Ascending aorta (tissue), 2 donors: ENCODE measurements at regions not wholly inside any gene's neighbourhood (a gene's known extent, or its start where the extent isn't known, plus 50 kb on each side); places are given as distances from the start of the nearest gene placed in this dataset.
"Not testable (repeated sequence)": the region's sequence is repeated elsewhere in the genome, so short reads cannot be mapped to it uniquely, and the experiment has no call there.

Source experiments
- DNase-seq, 2 donors: peaks; one replicate each; pipeline ENCODE4 v3.0.0-alpha.2; 2019; ENCODE audit warnings: low spot score in 2 of 2
- H3K27ac ChIP-seq, 2 donors: fragments of 200-600 bp; sonication (generic); one replicate each; pipeline ENCODE4 v1.5.1; 2016 to 2017; ENCODE audit warnings: mild to moderate bottlenecking in 1 of 2
- H3K27me3 ChIP-seq: fragments of 200-600 bp; sonication (generic); one replicate; pipeline ENCODE4 v1.5.1; 2017
- H3K36me3 ChIP-seq, 2 donors: fragments of 200-600 bp; sonication (generic); one replicate each; pipeline ENCODE4 v1.5.1; 2016
- H3K4me1 ChIP-seq, 2 donors: fragments of 200-600 bp; sonication (generic); one replicate each; pipeline ENCODE4 v1.5.1; 2016 to 2017; ENCODE audit warnings: mild to moderate bottlenecking in 1 of 2
- H3K4me3 ChIP-seq, 2 donors: fragments of 200-600 bp; sonication (generic); one replicate each; pipeline ENCODE4 v1.5.1; 2016 to 2017; ENCODE audit warnings: mild to moderate bottlenecking in 1 of 2
- H3K9me3 ChIP-seq, 2 donors: fragments of 200-600 bp; sonication (generic); one replicate each; pipeline ENCODE4 v1.5.1; 2016
- CTCF ChIP-seq, 3 experiments: fragments of 200-600 bp in 2 of 3; fragments of 450-650 bp in 1 of 3; sonication (generic) in 2 of 3; IDR thresholded peaks; one replicate each; pipeline ENCODE4 v1.5.1; 2016 to 2019; ENCODE audit warnings: antibody characterized with exemption in 3 of 3, mild to moderate bottlenecking in 1 of 3, moderate library complexity in 1 of 3
- intact Hi-C: fragments of 100-400 bp; cut with DNase I; formaldehyde crosslinking; loops from one replicate; pipeline ENCODE4 v1.15.1; 2023

GRCh38 chr1:185464777-185465176 lies 147.7 kb upstream of the IVNS1ABP start:
- no peaks in the 10 kb centered on the region for H3K4me1 ChIP-seq
- H3K36me3 ChIP-seq = no peaks in the 10 kb centered on the region
- intact Hi-C loops = no loop called here
- H3K9me3 ChIP-seq = no peaks in the 10 kb centered on the region
- H3K4me3 ChIP-seq = no peak overlapping the region
- no peak for TF ChIP-seq CTCF (IDR thresholded peaks at IDR 0.05)
- DNase-seq = no peak
- no peaks in the 10 kb centered on the region for H3K27me3 ChIP-seq
- no peak overlapping the region for H3K27ac ChIP-seq

DNA sequence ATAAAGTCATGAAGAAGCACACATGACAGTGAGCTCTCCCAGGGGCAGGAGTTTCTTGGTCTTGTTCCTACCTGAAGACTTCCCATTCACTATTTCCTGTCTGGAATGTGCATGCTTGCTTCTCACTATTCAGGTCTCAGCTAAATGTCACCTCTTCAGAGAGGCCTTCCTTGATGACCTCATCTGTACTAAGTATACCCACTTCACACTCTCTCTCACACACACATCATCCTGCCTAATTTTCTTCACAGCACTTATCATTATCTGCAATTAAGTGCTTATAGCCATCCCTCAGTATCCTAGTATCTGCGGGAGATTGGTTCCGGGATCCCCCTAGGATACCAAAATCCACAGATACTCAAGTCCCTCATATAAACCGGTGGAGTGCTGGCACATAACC lies 146.4 kb upstream of the IVNS1ABP start:
- H3K27ac ChIP-seq = no peak overlapping the region
- intact Hi-C loops = no loop called here
- no peaks in the 10 kb centered on the region for H3K36me3 ChIP-seq
- TF ChIP-seq CTCF (IDR thresholded peaks at IDR 0.05) = no peak
- no peaks in the 10 kb centered on the region for H3K27me3 ChIP-seq
- no peak for DNase-seq
- H3K4me1 ChIP-seq = no peaks in the 10 kb centered on the region
- no peaks in the 10 kb centered on the region for H3K9me3 ChIP-seq
- H3K4me3 ChIP-seq = no peak overlapping the region

DNA sequence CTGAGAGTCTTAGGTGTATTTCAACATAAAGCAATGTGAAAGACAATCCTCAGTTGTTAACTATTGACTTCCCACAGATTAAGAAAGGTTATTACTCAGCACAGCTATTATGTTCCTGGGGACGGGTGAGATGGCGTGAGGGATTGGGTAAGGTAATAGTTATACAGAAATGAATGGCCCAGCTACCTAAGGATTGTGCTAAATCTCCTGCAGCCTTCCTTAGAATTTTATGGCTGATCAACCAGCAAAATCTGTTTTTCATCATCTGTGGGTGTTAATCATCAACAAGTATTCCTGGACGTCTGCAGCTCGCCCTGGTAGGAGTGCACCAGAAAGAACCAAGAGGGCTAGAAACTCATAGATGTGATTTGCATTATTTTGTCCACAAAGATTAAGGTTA lies 146.0 kb upstream of the IVNS1ABP start:
- Histone ChIP-seq H3K9me3 (no peaks in the 10 kb centered on the region), H3K4me1 (no peaks in the 10 kb centered on the region), H3K27me3 (no peaks in the 10 kb centered on the region), H3K4me3 (no peak overlapping the region), H3K27ac (no peak overlapping the region), H3K36me3 (no peaks in the 10 kb centered on the region)
- TF ChIP-seq CTCF (IDR thresholded peaks at IDR 0.05) = no peak
- intact Hi-C loops = no loop called here
- no peak for DNase-seq

DNA sequence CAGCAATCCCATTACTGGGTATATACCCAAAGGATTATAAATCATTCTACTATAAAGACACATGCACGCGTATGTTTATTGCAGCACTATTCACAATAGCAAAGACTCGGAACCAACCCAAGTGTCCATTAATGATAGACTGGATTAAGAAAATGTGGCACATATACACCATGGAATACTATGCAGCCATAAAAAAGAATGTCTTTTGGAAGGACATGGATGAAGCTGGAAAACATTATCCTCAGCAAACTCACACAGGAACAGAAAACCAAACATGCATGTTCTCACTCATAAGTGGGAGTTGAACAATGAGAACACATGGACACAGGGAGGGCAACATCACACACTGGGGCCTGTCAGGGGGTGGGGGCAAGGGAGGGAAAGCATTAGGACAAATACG lies 143.7 kb upstream of the IVNS1ABP start:
- DNase-seq, H3K4me1 ChIP-seq, H3K36me3 ChIP-seq, H3K4me3 ChIP-seq, H3K9me3 ChIP-seq, intact Hi-C loops, H3K27ac ChIP-seq, H3K27me3 ChIP-seq: not testable (repeated sequence)

DNA sequence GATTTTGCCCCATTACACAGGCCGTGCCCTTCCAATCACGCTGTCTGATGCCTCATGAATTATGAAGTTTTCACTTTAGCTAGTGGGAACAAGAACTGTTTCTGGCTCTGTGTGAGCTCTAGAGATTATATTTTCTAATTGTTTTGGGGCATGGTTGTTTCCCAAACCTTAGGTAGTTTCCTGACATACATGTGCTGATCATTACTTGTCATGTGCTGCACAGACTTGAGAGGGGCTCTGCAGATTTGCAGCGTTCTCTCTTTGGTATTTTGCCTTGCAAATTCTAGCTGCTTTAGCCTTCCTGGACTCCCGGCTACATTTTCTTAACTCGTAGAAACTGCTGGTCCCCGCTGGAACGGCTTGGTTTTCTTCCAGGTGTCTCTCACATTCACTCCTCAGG lies 142.1 kb upstream of the IVNS1ABP start:
- Histone ChIP-seq H3K36me3 (no peaks in the 10 kb centered on the region), H3K9me3 (no peaks in the 10 kb centered on the region), H3K4me1 (no peaks in the 10 kb centered on the region), H3K27me3 (no peaks in the 10 kb centered on the region), H3K4me3 (no peak overlapping the region), H3K27ac (no peak overlapping the region)
- intact Hi-C loops = no loop called here
- no peak for TF ChIP-seq CTCF (IDR thresholded peaks at IDR 0.05)
- no peak for DNase-seq

- no peak for DNase-seq
- H3K9me3 ChIP-seq = no peaks in the 10 kb centered on the region
- H3K27me3 ChIP-seq = no peaks in the 10 kb centered on the region
- H3K36me3 ChIP-seq = no peaks in the 10 kb centered on the region
- intact Hi-C loops = no loop called here
- TF ChIP-seq CTCF (IDR thresholded peaks at IDR 0.05) = no peak
- no peak overlapping the region for H3K4me3 ChIP-seq
- H3K4me1 ChIP-seq = no peaks in the 10 kb centered on the region
- no peak overlapping the region for H3K27ac ChIP-seq
Measured at GRCh38 chr1:185458670-185459069, 141.6 kb upstream of the IVNS1ABP start.
